ENCODE measurements at regions not wholly inside any gene's neighbourhood (a gene's known extent, or its start where the extent isn't known, plus 50 kb on each side); places are given as distances from the start of the nearest gene placed in this dataset.
"Not testable (repeated sequence)": the region's sequence is repeated elsewhere in the genome, so short reads cannot be mapped to it uniquely, and the experiment has no call there.

DNA sequence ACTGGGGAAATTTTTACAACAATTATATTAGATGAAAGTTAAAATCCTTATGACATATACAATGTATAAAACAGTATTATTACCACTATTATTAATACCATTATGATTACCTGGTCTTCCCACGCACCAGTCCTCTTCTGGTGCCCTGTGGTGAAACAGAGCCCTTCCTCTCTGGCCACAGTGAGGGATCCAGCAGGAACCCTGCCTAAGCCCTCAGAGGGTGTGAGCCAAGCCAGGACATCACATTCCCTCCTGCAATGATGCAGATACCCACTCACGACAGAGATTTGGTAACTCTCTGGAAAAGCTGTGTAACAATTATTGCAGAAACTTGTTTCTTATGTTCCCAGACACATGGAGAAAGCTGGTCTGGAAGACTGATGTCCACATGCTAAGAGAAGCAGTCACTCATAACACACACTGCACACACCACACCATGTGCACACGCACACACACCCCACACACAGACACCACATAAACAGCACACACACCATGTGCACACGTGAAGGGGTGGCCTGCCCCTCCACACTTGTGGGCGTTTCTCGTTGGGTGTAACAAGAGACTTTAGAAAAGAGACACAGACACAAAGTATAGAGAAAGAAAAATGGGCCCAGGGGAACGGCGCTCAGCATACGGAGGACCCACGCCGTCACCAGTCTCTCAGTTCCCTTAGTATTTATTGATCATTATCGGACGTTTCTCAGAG, 1373.8 kb upstream of the DEFB115 start:
- H4K20me1 ChIP-seq (replicated peaks; ENCODE audit: control insufficient read depth, extremely low read depth, insufficient read depth, low read length); H3K4me1 ChIP-seq (ENCODE audit: control insufficient read depth, extremely low read depth, insufficient read depth, low read length); H3K36me3 ChIP-seq (ENCODE audit: control insufficient read depth in 2 of 2, extremely low read depth in 1 of 2, insufficient read depth in 2 of 2, low read length in 2 of 2); H3K27ac ChIP-seq (ENCODE audit: insufficient read depth, low read depth, low read length); H3K9ac ChIP-seq (replicated peaks; ENCODE audit: extremely low read depth, insufficient read depth, low read length); intact Hi-C loops (cut with micrococcal nuclease); POLR2A ChIA-PET; H3K4me3 ChIP-seq (replicated peaks in 1 of 3; ENCODE audit: insufficient read depth in 1 of 3, low read depth in 1 of 3, low read length in 3 of 3); DNase-seq (ENCODE audit: low read depth, low spot score); H3K9me1 ChIP-seq (replicated peaks; ENCODE audit: control insufficient read depth, extremely low read depth, insufficient read depth, low read length); H3K9me3 ChIP-seq (replicated peaks; ENCODE audit: control insufficient read depth, insufficient read depth, low read length); H3K79me2 ChIP-seq (ENCODE audit: control insufficient read depth, insufficient read depth, low read length); BruUV-seq (replicated peaks); H3K27me3 ChIP-seq (ENCODE audit: control insufficient read depth in 2 of 2, insufficient read depth in 2 of 2, low read length in 2 of 2); CTCF ChIA-PET; H2AFZ ChIP-seq (ENCODE audit: low read depth, low read length); H3K4me2 ChIP-seq (ENCODE audit: insufficient read depth, low read length); FAIRE-seq: not testable (repeated sequence)
- dilution Hi-C loops (cut with MboI; ENCODE audit: extremely low pct_ligation_motif_present, low sequenced_read_pairs): loop anchor here (25.0 kb wide), 1 partner anchor 671 kb away; no protein-coding TSS in a partner anchor

GRCh38 chr20:29884322-29884721, 1373.1 kb upstream of the DEFB115 start:
- H3K4me1 ChIP-seq (ENCODE audit: control insufficient read depth, extremely low read depth, insufficient read depth, low read length); H3K79me2 ChIP-seq (ENCODE audit: control insufficient read depth, insufficient read depth, low read length); FAIRE-seq; H3K9me3 ChIP-seq (replicated peaks; ENCODE audit: control insufficient read depth, insufficient read depth, low read length); H2AFZ ChIP-seq (ENCODE audit: low read depth, low read length); H4K20me1 ChIP-seq (replicated peaks; ENCODE audit: control insufficient read depth, extremely low read depth, insufficient read depth, low read length); H3K27me3 ChIP-seq (ENCODE audit: control insufficient read depth in 2 of 2, insufficient read depth in 2 of 2, low read length in 2 of 2); H3K9ac ChIP-seq (replicated peaks; ENCODE audit: extremely low read depth, insufficient read depth, low read length); H3K9me1 ChIP-seq (replicated peaks; ENCODE audit: control insufficient read depth, extremely low read depth, insufficient read depth, low read length); intact Hi-C loops (cut with micrococcal nuclease); DNase-seq (ENCODE audit: low read depth, low spot score); H3K4me2 ChIP-seq (ENCODE audit: insufficient read depth, low read length); H3K36me3 ChIP-seq (ENCODE audit: control insufficient read depth in 2 of 2, extremely low read depth in 1 of 2, insufficient read depth in 2 of 2, low read length in 2 of 2); H3K4me3 ChIP-seq (replicated peaks in 1 of 3; ENCODE audit: insufficient read depth in 1 of 3, low read depth in 1 of 3, low read length in 3 of 3); POLR2A ChIA-PET; H3K27ac ChIP-seq (ENCODE audit: insufficient read depth, low read depth, low read length); CTCF ChIA-PET; BruUV-seq (replicated peaks): not testable (repeated sequence)
- dilution Hi-C loops (cut with MboI; ENCODE audit: extremely low pct_ligation_motif_present, low sequenced_read_pairs): loop anchor here (25.0 kb wide), 1 partner anchor 672 kb away; no protein-coding TSS in a partner anchor

- H3K9ac ChIP-seq (replicated peaks; ENCODE audit: extremely low read depth, insufficient read depth, low read length); CTCF ChIA-PET: not testable (repeated sequence)
- POLR2A ChIA-PET: interaction anchor here (0.9 kb wide), 1 partner anchor 622 kb away, joined by 3 read pairs; no protein-coding TSS in a partner anchor
Observed at GRCh38 chr20:29885282-29886185, 1371.9 kb upstream of the DEFB115 start.

GRCh38 chr20:29891555-29891954, 1365.9 kb upstream of the DEFB115 start:
- H3K9ac ChIP-seq (replicated peaks; ENCODE audit: extremely low read depth, insufficient read depth, low read length); POLR2A ChIA-PET; intact Hi-C loops (cut with micrococcal nuclease); H3K27me3 ChIP-seq (ENCODE audit: control insufficient read depth in 2 of 2, insufficient read depth in 2 of 2, low read length in 2 of 2); H3K4me2 ChIP-seq (ENCODE audit: insufficient read depth, low read length); H3K36me3 ChIP-seq (ENCODE audit: control insufficient read depth in 2 of 2, extremely low read depth in 1 of 2, insufficient read depth in 2 of 2, low read length in 2 of 2); H2AFZ ChIP-seq (ENCODE audit: low read depth, low read length); H4K20me1 ChIP-seq (replicated peaks; ENCODE audit: control insufficient read depth, extremely low read depth, insufficient read depth, low read length); BruUV-seq (replicated peaks); H3K79me2 ChIP-seq (ENCODE audit: control insufficient read depth, insufficient read depth, low read length); H3K27ac ChIP-seq (ENCODE audit: insufficient read depth, low read depth, low read length); H3K9me3 ChIP-seq (replicated peaks; ENCODE audit: control insufficient read depth, insufficient read depth, low read length); DNase-seq (ENCODE audit: low read depth, low spot score); CTCF ChIA-PET; H3K9me1 ChIP-seq (replicated peaks; ENCODE audit: control insufficient read depth, extremely low read depth, insufficient read depth, low read length); H3K4me1 ChIP-seq (ENCODE audit: control insufficient read depth, extremely low read depth, insufficient read depth, low read length); H3K4me3 ChIP-seq (replicated peaks in 1 of 3; ENCODE audit: insufficient read depth in 1 of 3, low read depth in 1 of 3, low read length in 3 of 3); FAIRE-seq: not testable (repeated sequence)
- dilution Hi-C loops (cut with MboI; ENCODE audit: extremely low pct_ligation_motif_present, low sequenced_read_pairs): loop anchor here (25.0 kb wide), 1 partner anchor 679 kb away; no protein-coding TSS in a partner anchor

More at GRCh38 chr20:29885282-29886185, 1371.9 kb upstream of the DEFB115 start:
- dilution Hi-C loops (cut with MboI; ENCODE audit: extremely low pct_ligation_motif_present, low sequenced_read_pairs): loop anchor here (25.0 kb wide), 1 partner anchor 673 kb away; no protein-coding TSS in a partner anchor
- H2AFZ ChIP-seq (ENCODE audit: low read depth, low read length); H3K9me1 ChIP-seq (replicated peaks; ENCODE audit: control insufficient read depth, extremely low read depth, insufficient read depth, low read length); BruUV-seq (replicated peaks); H3K27ac ChIP-seq (ENCODE audit: insufficient read depth, low read depth, low read length); H3K9me3 ChIP-seq (replicated peaks; ENCODE audit: control insufficient read depth, insufficient read depth, low read length); H4K20me1 ChIP-seq (replicated peaks; ENCODE audit: control insufficient read depth, extremely low read depth, insufficient read depth, low read length); H3K27me3 ChIP-seq (ENCODE audit: control insufficient read depth in 2 of 2, insufficient read depth in 2 of 2, low read length in 2 of 2); H3K4me2 ChIP-seq (ENCODE audit: insufficient read depth, low read length); H3K4me1 ChIP-seq (ENCODE audit: control insufficient read depth, extremely low read depth, insufficient read depth, low read length); H3K36me3 ChIP-seq (ENCODE audit: control insufficient read depth in 2 of 2, extremely low read depth in 1 of 2, insufficient read depth in 2 of 2, low read length in 2 of 2); FAIRE-seq; intact Hi-C loops (cut with micrococcal nuclease); H3K79me2 ChIP-seq (ENCODE audit: control insufficient read depth, insufficient read depth, low read length); H3K4me3 ChIP-seq (replicated peaks in 1 of 3; ENCODE audit: insufficient read depth in 1 of 3, low read depth in 1 of 3, low read length in 3 of 3); DNase-seq (ENCODE audit: low read depth, low spot score): not testable (repeated sequence)
